GM12892 (cell line): ENCODE measurements at regions not wholly inside any gene's neighbourhood (a gene's known extent, or its start where the extent isn't known, plus 50 kb on each side); places are given as distances from the start of the nearest gene placed in this dataset.

Experiments
- POLR2A ChIP-seq: IDR thresholded peaks from 2 replicates; pipeline ENCODE4 v1.6.1; 2011; ENCODE audit warnings: low read depth, low read length, control low read depth
- POLR2AphosphoS5 ChIP-seq: IDR thresholded peaks from 2 replicates; pipeline ENCODE4 v1.6.1; 2011; ENCODE audit warnings: low read depth, low read length, control low read depth
- TAF1 ChIP-seq: IDR thresholded peaks from 2 replicates; pipeline ENCODE4 v1.6.1; 2011; ENCODE audit warnings: low read depth, mild to moderate bottlenecking, control low read depth, low read length, borderline replicate concordance

- TF ChIP-seq POLR2A (no peak), POLR2AphosphoS5 (no peak), TAF1 (no peak)
These were observed 305.3 kb downstream of the TMX3 start for GRCh38 chr18:68409576-68409975.
